H1 (cell line): ENCODE measurements at regions not wholly inside any gene's neighbourhood (a gene's known extent, or its start where the extent isn't known, plus 50 kb on each side); places are given as distances from the start of the nearest gene placed in this dataset.

ENCODE experiments used
- CTCF ChIA-PET: fragments of 300-600 bp; sonication (Branson Sonifier 250); formaldehyde crosslinking; loops from one replicate; lab custom pipeline; 2021; ENCODE audit not compliant: partially characterized antibody; lab: Charles Lee
- POLR2A ChIA-PET: fragments of 300-600 bp; sonication (Branson Sonifier 250); formaldehyde crosslinking; loops from one replicate; lab custom pipeline; 2021; ENCODE audit warnings: inconsistent platforms; ENCODE audit not compliant: partially characterized antibody; lab: Charles Lee
- DNase-seq, 2 experiments: peaks; one replicate each; pipeline versions ENCODE4 v3.0.0 to v3.0.0-alpha.2; 2010 to 2022; ENCODE audit warnings: low spot score in 2 of 2, low read depth in 1 of 2, mixed read lengths in 1 of 2
- FAIRE-seq: peaks from 2 replicates; lab custom pipeline; 2011; peaks lifted over from hg19 to GRCh38; lab: Jason Lieb, UNC
- H2AFZ ChIP-seq: 2 replicates; pipeline ENCODE4 v1.8.1; 2012; ENCODE audit warnings: low read length, inconsistent platforms
- H2AK5ac ChIP-seq: 2 replicates; pipeline ENCODE4 v1.6.1; 2013; ENCODE audit warnings: low read depth, low read length
- H2BK120ac ChIP-seq: replicated peaks from 2 replicates; pipeline ENCODE3; 2013; ENCODE audit warnings: low read depth, low read length, inconsistent platforms
- H2BK12ac ChIP-seq: 2 replicates; pipeline ENCODE4 v1.6.1; 2013; ENCODE audit warnings: low read depth, low read length
- H2BK15ac ChIP-seq: 2 replicates; pipeline ENCODE4 v1.6.1; 2013; ENCODE audit warnings: low read length
- H2BK20ac ChIP-seq: 2 replicates; pipeline ENCODE4 v1.6.1; 2013; ENCODE audit warnings: low read length
- H2BK5ac ChIP-seq: 2 replicates; pipeline ENCODE4 v1.6.1; 2013; ENCODE audit warnings: low read depth, low read length
- H3K14ac ChIP-seq: 2 replicates; pipeline ENCODE4 v1.6.1; 2013; ENCODE audit warnings: inconsistent platforms; ENCODE audit not compliant: insufficient read length
- H3K18ac ChIP-seq: 2 replicates; pipeline ENCODE4 v1.6.1; 2013; ENCODE audit warnings: low read length; ENCODE audit errors: extremely low read depth
- H3K23ac ChIP-seq: 2 replicates; pipeline ENCODE4 v1.6.1; 2013; ENCODE audit warnings: inconsistent platforms; ENCODE audit not compliant: insufficient read length
- H3K23me2 ChIP-seq: 2 replicates; pipeline ENCODE4 v1.6.1; 2013; ENCODE audit warnings: low read depth, low read length
- H3K27ac ChIP-seq: 2 replicates; pipeline ENCODE4 v1.6.1; 2011; ENCODE audit warnings: low read depth, low read length, inconsistent platforms
- H3K27me3 ChIP-seq, 4 experiments: replicated peaks in 1 of 4; 1 replicate in 1 of 4; 2 replicates in 3 of 4; pipeline versions ENCODE4 v1.6.1 to v1.8.1; 2011 to 2013; ENCODE audit warnings: low read length in 3 of 4, mild to moderate bottlenecking in 3 of 4, inconsistent platforms in 2 of 4, mixed read lengths in 2 of 4, moderate library complexity in 1 of 4; ENCODE audit not compliant: control insufficient read depth in 3 of 4, insufficient read depth in 3 of 4; ENCODE audit errors: extremely low read depth in 1 of 4
- H3K36me3 ChIP-seq, 4 experiments: 2 replicates each; pipeline versions ENCODE4 v1.6.1 to v1.8.1; 2011 to 2013; ENCODE audit warnings: mild to moderate bottlenecking in 4 of 4, low read length in 3 of 4, moderate library complexity in 2 of 4, control low read depth in 1 of 4, inconsistent platforms in 1 of 4; ENCODE audit not compliant: insufficient read depth in 4 of 4, control insufficient read depth in 2 of 4
- H3K4ac ChIP-seq: replicated peaks from 2 replicates; pipeline ENCODE3; 2013; ENCODE audit warnings: low read length, low read depth, mixed read lengths, inconsistent platforms; ENCODE audit not compliant: insufficient read length
- H3K4me1 ChIP-seq, 4 experiments: replicated peaks in 1 of 4; 1 replicate in 1 of 4; 2 replicates in 3 of 4; pipeline versions ENCODE4 v1.6.1 to v1.8.1; 2011 to 2013; ENCODE audit warnings: low read length in 3 of 4, inconsistent platforms in 2 of 4, mixed read lengths in 1 of 4; ENCODE audit not compliant: insufficient read depth in 4 of 4, control insufficient read depth in 3 of 4
- H3K4me2 ChIP-seq, 2 experiments: 2 replicates each; pipeline versions ENCODE4 v1.6.1 to v1.8.1; 2011 to 2013; ENCODE audit warnings: low read depth in 2 of 2, low read length in 2 of 2, control low read depth in 1 of 2, inconsistent platforms in 1 of 2, mild to moderate bottlenecking in 1 of 2; ENCODE audit not compliant: insufficient read depth in 1 of 2
- H3K4me3 ChIP-seq, 4 experiments: fragments of 200-600, 300-600 bp in 1 of 4; sonication (generic), shearing (Covaris generic), sonication (Bioruptor Twin) in 1 of 4; 2 replicates each; pipeline versions ENCODE4 v1.5.1 to v1.8.1; 2011 to 2016; ENCODE audit warnings: low read length in 4 of 4, low read depth in 3 of 4, control low read depth in 2 of 4, inconsistent platforms in 2 of 4, mild to moderate bottlenecking in 2 of 4, mixed read lengths in 1 of 4, moderate library complexity in 1 of 4; ENCODE audit not compliant: insufficient read depth in 2 of 4; ENCODE audit errors: extremely low read depth in 1 of 4
- H3K56ac ChIP-seq: replicated peaks from 2 replicates; pipeline ENCODE3; 2013; ENCODE audit warnings: low read depth, mild to moderate bottlenecking, mixed read lengths, low read length, inconsistent platforms; ENCODE audit not compliant: insufficient read length
- H3K79me1 ChIP-seq: 2 replicates; pipeline ENCODE4 v1.6.1; 2013; ENCODE audit warnings: low read depth, low read length, control low read depth
- H3K79me2 ChIP-seq, 2 experiments: 2 replicates each; pipeline versions ENCODE4 v1.6.1 to v1.8.1; 2012 to 2013; ENCODE audit warnings: low read length in 2 of 2, mild to moderate bottlenecking in 2 of 2, inconsistent platforms in 1 of 2; ENCODE audit not compliant: insufficient read depth in 2 of 2, control insufficient read depth in 1 of 2
- H3K9ac ChIP-seq, 4 experiments: replicated peaks in 1 of 4; 1 replicate in 1 of 4; 2 replicates in 3 of 4; pipeline versions ENCODE4 v1.6.1 to v1.8.1; 2011 to 2013; ENCODE audit warnings: low read depth in 3 of 4, low read length in 3 of 4, control low read depth in 2 of 4, mild to moderate bottlenecking in 2 of 4, moderate library complexity in 2 of 4, inconsistent platforms in 1 of 4; ENCODE audit errors: extremely low read depth in 1 of 4
- H3K9me3 ChIP-seq, 2 experiments: 2 replicates each; pipeline versions ENCODE4 v1.6.1 to v1.8.1; 2012 to 2013; ENCODE audit warnings: mild to moderate bottlenecking in 2 of 2, moderate library complexity in 2 of 2, control low read depth in 1 of 2, inconsistent platforms in 1 of 2, low read depth in 1 of 2, low read length in 1 of 2, mixed read lengths in 1 of 2; ENCODE audit not compliant: insufficient read depth in 2 of 2
- H4K20me1 ChIP-seq, 2 experiments: replicated peaks in 1 of 2; 2 replicates each; pipeline versions ENCODE3 to v1.8.1; 2011 to 2013; ENCODE audit warnings: inconsistent platforms in 2 of 2, low read length in 2 of 2, mild to moderate bottlenecking in 1 of 2; ENCODE audit not compliant: insufficient read depth in 2 of 2, control insufficient read depth in 1 of 2
- H4K5ac ChIP-seq: 2 replicates; pipeline ENCODE4 v1.6.1; 2013; ENCODE audit warnings: low read length, low read depth, mixed read lengths, inconsistent platforms; ENCODE audit not compliant: insufficient read length
- H4K8ac ChIP-seq: 2 replicates; pipeline ENCODE4 v1.8.0; 2013; ENCODE audit warnings: mild to moderate bottlenecking, moderate library complexity, low read length, inconsistent platforms; ENCODE audit not compliant: insufficient read depth; ENCODE audit errors: extremely low read depth
- H4K91ac ChIP-seq: replicated peaks from 2 replicates; pipeline ENCODE3; 2013; ENCODE audit warnings: low read length, mixed read lengths, inconsistent platforms; ENCODE audit not compliant: insufficient read length
- BACH1 ChIP-seq: IDR thresholded peaks from 2 replicates; pipeline ENCODE4 v1.6.1; 2012; ENCODE audit warnings: low read length, improper control_type of control experiment
- CBX5 ChIP-seq: fragments of 300-800, 300-1000 bp; sonication (generic); IDR thresholded peaks from 2 replicates; pipeline ENCODE4 v1.7.1; 2016; ENCODE audit warnings: antibody characterized with exemption, low read length, low read depth
- KDM5A ChIP-seq: fragments of 200-600 bp; IDR thresholded peaks from 2 replicates; pipeline ENCODE4 v1.7.1; 2012; ENCODE audit warnings: mild to moderate bottlenecking, low read length, inconsistent platforms, mixed read lengths
- SIRT6 ChIP-seq: IDR thresholded peaks from one replicate; pipeline ENCODE4 v1.7.1; 2012; ENCODE audit warnings: low read length, inconsistent platforms
- WGBS, 2 experiments: shearing (Covaris generic) in 1 of 2; methylation state at CpG; one replicate each; pipeline versions ENCODE4 v1.1.6 to v1.1.7; 2013 to 2015; ENCODE audit warnings: low lambda C conversion rate in 2 of 2, mixed read lengths in 2 of 2, inconsistent platforms in 1 of 2, low coverage in 1 of 2, missing lambda C conversion rate in 1 of 2; ENCODE audit not compliant: insufficient replicate concordance in 2 of 2, insufficient coverage in 1 of 2, insufficient read length in 1 of 2; ENCODE audit errors: extremely low coverage in 1 of 2, missing lambda C conversion rate in 1 of 2; 5-methylcytosine and 5-hydroxymethylcytosine counted together

DNA sequence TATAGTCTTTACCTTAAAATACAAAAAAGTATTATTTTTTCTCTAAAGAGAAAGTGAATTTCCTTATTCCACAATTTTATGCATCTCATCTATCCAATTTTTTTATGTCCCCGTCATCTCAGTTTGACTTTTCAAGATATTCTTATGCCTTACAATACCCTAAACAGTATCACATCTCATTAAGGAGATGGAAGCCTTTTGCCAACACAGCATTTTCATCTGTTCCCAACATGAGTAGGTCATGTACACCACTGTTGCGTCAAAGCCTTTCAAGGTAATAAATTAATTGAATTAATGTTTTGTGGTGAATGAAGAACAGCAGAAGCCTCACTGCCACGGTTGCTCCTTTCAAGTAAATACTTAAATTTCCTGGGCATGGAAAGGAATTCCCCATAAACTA, 299.4 kb downstream of the EPHA4 start:
- 93% methylated on average over 3 of the region's 3 CpGs; no CpG with 5 or more reads in 1 of the 2 experiments for WGBS, 2 experiments

More for the DNA sequence above, 299.4 kb downstream of the EPHA4 start:
- Histone ChIP-seq H3K9me3 (no peaks in the 10 kb centered on the region), H2AK5ac (no peak overlapping the region), H2BK12ac (no peak overlapping the region), H3K4me3 (no peak overlapping the region), H3K14ac (no peak overlapping the region), H3K23ac (no peak overlapping the region), H2AFZ (no peak overlapping the region), H4K20me1 (no peaks in the 10 kb centered on the region), H3K79me2 (no peaks in the 10 kb centered on the region), H2BK15ac (no peak overlapping the region), H2BK5ac (no peak overlapping the region), H3K4ac (no peak overlapping the region), H3K56ac (no peak overlapping the region), H4K5ac (no peak overlapping the region), H2BK20ac (no peak overlapping the region), H3K36me3 (no peaks in the 10 kb centered on the region), H4K8ac (no peak overlapping the region), H3K27ac (no peak overlapping the region), H3K27me3 (no peaks in the 10 kb centered on the region), H4K91ac (no peak overlapping the region), H3K4me1 (peaks cover 0 to 3% (median 0%) of the 10 kb centered on the region in 4 experiments; a peak in 1 of 7 replicates), H3K9ac (no peak overlapping the region), H3K4me2 (no peak overlapping the region), H3K18ac (no peak overlapping the region), H3K79me1 (no peaks in the 10 kb centered on the region), H2BK120ac (no peak overlapping the region), H3K23me2 (no peaks in the 10 kb centered on the region; the same call in 1 of the 2 replicates)
- DNase-seq (no peak), FAIRE-seq (no peak)
- CTCF ChIA-PET = interaction anchor here (0.6 kb wide), 1 partner anchor 140 kb away, joined by 4 read pairs; no protein-coding TSS in a partner anchor
- POLR2A ChIA-PET = no interaction called here
- TF ChIP-seq CBX5 (no peak), BACH1 (no peak), SIRT6 (no peak), KDM5A (no peak)
